Suppressor macrophage (primary cell): ENCODE measurements at regions not wholly inside any gene's neighbourhood (a gene's known extent, or its start where the extent isn't known, plus 50 kb on each side); places are given as distances from the start of the nearest gene placed in this dataset.
"Not testable (repeated sequence)": the region's sequence is repeated elsewhere in the genome, so short reads cannot be mapped to it uniquely, and the experiment has no call there.

Experiments
- DNase-seq, 4 experiments: peaks; one replicate each; pipeline ENCODE4 v3.0.0-alpha.2; 2020 to 2022

DNA sequence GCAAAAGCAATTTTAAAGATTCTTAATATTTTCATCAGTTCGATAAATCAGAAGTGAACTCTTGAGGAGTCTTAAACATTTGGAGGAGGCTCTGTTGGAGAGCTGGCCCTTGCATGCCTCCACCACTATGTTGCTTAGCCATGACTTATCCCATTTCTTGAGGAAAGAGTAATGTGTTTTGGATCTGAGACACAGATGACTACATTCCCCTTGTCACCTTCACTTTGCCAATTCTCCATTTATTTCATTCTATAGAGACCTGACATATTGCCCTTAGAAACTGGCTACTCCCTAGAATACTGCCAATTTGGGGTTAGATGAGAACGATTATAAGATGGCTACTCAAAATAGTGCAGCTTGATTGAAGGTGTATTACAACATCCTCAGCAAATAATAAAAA is 157.4 kb upstream of the TMEM260 start:
- DNase-seq, result no peak

DNA sequence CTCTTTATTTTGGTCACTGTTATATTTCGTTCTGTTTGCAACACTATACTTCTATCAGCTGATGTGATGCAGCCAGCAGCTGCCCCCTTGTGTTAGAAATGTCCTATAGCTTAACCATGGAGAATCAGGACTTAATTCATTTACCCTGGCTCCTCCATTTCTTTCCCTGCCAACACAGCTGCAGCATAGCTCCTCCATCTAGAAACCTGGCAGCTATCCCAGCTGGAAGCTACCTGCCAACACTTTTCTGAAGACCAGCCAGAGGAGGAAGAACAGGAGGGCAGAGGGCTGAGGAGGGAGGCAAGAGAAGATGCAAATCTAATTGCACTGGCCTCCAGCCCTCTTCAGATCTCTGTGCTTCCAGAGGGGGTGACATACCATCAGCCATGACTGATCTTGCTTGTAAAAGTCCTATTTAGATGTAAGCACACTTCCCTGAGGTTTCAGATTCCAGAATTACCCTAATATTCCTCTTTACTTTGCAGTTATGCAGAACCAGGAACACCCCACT is 156.8 kb upstream of the TMEM260 start:
- DNase-seq, result peak; percentile 53 to 78 (median 74)

DNA sequence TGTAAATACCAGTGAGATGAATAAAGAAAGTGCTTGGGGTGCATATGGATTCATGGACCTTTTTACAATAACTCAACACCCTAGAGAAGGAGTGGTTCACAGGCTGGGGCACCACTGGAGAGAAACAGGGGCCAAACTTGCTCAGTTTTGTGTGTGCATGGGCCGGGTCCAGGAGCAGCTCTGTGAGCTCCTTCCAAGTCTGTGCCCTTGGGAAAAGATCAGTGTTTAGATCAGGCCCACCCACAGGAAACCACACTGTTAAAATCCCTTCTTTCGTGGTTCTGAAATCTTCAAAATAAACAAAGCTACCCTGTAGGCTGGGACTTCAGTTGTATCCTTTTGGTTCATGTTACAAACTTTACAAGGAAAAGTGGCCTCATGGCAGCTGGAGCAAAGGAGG is 156.1 kb upstream of the TMEM260 start:
- no peak for DNase-seq

DNA sequence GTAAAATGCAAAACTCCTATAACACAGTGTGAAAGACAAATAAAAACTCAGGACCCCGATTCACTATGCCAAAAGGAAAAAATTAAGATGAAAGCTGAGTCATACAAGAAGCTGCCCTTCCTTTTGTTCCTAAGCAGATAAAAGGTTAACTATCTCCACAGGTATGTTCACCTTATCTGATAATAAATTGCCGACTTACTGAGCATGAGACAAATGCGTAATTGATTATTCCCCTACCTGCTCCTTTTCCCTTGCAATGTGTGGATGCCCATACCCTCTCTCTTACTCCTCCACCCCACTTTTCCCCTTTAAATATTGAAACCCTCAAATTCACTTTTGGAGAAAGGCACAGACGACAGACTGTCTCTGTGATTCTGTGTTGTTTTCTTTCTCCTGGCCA is 148.6 kb upstream of the TMEM260 start:
- DNase-seq, result no peak

DNA sequence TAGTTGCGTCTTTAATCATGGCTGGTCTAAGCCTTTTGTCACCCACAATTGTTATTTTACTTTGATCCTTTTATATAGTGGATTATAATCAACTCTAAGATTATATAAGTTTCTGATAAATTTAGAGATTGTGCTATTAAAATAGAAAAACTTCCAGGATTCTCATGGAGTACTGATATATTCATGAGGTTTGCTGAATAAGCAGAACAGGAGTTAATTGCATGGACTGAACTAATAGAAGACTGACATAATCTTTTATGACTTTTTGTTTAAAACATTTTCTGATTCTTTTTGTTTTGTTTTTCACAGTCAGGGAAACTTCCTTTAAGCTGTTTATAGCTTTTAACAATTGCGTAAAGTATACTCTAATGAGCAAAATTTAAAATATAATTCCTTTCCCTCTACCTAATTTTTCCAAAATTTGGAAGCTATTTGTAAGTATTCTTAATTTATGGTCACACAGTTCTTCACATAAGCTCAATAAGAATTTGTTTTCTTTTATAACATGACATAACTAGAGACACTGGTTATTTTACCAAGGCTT is 129.9 kb upstream of the TMEM260 start:
- no peak for DNase-seq

DNA sequence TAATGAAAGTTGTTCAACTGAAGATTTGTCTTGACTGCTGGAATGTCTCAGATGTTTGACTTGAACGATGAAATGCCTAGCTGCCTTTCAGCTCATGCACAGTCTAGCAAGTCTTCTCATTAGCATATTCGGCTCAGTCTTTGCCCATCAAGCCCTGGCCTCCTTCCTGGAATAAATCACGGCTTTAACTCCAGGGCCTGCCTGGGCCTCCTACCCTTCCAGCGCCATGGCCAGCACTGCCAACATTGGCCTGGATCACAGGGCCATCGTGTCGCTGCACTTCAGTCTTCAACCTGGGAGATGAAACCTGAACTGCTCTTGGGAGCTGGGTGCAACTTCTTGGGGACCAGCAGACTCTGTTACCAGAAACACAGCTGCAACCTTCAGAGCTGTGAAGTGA is 126.7 kb upstream of the TMEM260 start:
- DNase-seq, result no peak

DNA sequence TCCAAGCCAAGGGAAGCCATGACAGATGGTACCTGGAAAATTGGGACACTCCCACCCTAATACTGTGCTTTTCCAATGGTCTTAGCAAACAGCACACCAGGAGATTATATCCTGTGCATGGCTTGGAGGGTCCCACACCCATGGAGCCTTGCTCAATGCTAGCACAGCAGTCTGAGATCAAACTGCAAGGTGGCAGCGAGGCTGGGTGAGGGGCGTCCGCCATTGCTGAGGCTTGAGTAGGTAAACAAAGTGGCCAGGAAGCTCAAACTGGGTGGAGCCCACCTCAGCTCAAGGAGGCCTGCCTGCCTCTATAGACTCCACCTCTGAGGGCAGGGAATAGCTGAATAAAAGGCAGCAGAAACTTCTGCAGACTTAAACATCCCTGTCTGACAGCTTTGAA is 124.9 kb upstream of the TMEM260 start:
- not testable (repeated sequence) for DNase-seq

DNA sequence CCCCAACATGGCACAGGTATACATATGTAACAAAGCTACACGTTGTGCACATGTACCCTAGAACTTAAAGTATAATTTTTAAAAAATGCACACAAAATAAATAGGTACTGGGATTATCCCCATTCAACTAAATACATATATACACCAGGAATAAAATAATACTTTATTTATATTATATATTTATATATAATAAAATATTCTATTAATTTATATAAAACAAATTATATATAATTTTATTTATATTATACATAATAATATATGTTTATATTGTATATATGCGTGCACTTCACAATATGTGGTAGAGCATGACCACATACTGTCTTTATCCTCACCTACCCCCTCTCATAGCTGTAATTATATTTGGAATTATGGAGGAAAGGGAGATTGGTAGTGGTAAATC is 119.1 kb upstream of the TMEM260 start:
- DNase-seq, result no peak

DNA sequence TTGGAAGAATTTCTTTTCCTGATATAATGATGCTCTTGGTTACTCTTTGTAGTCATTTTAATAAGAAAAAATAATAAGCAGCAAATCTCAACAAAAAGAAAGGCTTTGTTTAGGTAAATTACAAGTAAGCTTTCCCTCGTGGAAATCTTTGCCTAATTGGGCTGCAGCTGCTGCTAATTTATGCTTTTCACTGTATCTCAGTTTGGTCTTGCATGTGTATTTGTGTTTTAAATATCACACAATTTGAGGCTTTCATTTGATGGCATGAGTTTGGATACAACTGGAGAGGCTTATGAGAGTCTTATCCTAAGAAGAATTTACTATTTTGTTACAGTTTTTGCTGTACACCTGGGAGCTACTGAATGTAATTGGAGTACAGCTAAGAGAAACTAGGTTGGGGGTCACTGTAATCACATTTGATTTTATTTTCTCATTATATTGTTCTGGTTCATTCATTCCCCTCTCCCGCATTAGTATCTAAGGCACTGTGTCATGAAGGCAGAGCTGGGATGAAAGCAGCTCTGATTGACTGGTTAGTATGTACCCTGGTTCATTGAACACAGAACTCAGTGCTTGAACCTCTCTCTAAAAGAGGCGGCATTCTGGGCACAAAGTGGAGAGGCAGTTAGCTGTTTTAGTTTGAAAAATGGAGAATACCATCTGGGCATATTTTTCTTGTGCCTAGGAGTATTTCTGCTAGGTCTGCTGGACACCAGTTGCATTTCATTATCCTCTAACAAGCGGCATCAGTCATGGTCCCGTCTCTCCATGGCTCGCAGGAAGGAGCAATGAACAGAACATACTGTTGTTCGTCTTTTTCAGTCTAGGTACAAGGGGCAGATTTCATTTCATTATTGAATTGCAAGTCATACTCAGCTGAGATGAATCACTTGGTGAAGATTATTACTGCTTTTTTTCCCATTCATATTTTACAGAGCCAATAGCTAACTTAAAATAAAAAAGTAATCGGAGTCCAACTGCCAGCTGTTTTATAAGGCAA is 118.0 kb upstream of the TMEM260 start:
- no peak for DNase-seq

DNA sequence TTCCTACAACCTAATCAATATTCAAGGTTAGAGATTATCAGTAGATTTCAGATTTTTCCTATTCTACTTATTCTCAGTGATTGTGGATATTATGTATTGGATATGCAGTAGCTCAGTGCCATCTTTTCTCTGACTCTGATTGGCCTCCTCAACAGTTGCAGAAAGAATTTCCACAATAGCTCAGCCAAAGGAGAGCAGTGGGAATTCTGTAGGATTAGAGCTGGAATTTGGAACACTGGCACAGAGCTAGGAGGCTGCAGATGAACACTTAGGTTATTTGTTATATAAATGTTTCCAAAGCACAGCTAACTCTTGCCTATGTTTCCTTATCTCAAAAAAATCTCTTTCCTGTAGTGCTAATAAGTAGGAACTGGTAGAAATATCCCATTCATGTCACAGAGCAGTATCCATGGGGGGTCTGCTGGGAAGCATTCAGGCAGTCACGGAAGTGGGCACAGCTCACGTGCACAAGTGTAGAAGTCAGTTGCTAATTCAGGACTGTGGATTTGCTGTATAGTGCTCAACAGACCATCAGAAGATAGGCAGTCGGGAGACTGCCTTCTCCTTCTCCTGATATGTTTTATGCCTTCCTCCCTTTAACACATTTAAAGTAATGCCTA is 116.2 kb upstream of the TMEM260 start:
- DNase-seq, result no peak

DNA sequence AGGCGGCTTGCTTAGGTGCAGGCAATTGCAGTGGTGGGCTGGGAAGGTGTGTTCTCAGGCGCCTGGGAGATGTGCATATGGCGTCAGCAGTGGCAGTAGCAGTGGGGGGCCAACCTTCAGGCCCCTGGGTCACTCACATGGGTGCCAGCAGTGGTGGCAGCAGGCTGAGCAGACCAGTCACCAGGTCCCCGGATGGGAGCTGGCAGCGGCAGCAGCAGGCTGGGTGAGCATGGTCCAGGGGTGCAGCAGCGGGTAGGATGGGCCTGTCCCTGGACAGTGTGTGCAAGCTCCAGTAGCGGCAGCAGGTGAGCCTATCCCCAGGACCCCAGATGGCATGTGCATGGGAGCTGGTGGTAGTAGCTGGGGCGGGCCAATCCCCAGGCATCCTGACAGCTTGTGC is 108.5 kb upstream of the TMEM260 start:
- DNase-seq, result no peak

DNA sequence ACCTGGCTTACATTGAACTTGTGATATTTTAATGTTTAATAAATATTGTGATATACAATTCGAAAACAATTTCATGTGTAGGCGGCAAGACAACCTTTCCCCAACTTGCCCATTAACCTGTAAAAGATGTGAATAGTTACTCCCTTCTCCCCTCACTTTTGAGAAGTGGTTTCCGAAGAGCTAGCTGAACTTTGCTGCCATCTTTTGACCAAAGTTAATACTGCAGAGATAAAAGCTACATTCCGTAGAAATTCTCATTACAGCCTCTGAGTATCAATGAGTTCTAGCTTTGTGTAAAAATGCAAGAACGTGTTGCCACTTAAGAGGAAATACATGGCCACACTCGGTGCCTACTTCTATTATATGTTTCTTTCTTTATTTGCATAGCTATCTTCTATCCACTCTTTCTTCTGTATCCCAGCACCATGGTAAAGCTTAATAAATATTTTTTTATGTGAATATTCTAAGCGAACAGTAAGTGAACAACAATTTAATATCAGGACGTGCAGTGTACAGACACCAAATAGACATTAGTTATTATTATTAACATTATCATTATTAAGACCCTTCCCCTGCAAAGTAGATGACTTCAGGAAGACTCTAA is 105.1 kb upstream of the TMEM260 start:
- peak; percentile 59 to 75 (median 67) for DNase-seq

DNA sequence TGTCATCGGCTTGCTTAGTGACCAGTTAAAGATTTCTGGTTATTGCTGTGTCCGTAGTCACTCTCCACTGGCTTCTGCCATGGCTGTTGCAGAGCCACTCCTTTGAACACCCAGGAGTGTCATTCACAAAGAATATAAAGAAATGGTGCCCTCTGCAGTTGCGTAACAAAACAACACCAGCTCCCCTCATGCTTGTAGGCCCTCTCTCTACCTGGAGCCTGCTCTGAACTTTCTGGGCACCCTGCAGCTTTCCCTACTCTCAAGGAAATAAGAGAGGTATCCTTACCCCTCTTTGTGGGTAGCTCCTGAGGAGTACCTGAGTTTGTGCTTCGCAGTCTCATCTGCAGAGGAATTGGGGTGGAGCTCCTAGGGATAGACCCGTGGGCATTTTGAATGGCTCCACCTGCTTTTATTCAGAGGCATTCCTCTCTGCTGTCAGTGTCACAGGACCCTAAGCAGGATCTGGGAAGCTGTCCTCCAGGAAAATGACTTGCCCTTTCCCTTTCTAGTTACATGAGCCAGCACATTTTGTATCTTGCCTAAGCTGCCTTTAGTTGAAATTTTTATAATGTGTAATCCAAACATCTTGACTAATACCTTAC is 97.2 kb upstream of the TMEM260 start:
- peak in 1 of 4 experiments; percentile 3 for DNase-seq

DNA sequence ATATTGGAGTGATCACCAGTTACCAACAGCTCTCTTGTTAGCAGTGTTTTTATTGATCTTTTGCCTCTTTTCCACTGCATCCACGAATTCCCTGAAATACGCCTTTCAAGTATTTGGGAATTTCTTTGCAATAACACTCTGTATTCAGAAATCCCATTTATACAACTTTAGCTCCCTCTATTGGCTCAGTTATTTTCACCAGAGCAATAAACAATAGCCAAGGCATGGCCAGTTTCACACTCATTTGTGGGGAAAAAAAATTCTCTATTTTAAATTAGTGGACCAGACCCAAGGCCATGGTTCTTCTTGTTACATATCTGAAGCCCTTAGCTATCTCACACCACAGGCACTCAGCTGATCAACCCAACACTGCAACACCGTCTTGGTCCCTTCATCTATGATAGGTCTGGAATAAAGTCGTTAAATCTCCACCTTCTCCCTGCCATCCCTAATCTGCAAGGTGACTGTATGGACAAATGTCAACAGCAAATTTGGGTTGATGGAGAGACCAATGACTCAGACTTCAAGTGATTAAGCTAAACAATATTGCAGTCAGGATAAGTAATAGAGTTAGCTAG is 92.4 kb upstream of the TMEM260 start:
- peak in 1 of 4 experiments; percentile 19 for DNase-seq

DNA sequence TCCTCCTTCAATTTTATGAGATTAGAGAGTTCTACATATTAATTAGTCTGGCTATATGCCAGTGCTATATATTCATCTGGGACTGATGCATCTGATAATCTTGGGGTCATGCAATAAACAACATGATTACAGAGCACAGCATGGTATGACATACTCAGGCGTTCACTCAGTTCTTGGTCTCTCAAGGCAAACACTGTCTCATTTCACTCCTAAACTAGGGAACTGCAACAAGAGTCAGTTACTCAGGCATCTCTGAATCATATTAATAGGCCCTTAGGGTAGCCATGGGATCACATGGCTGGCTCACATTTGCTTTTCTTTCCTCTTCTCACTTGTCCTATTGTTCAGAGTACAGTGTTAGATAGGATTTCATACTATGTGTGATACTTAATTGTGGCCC is 91.8 kb upstream of the TMEM260 start:
- DNase-seq, result no peak

DNA sequence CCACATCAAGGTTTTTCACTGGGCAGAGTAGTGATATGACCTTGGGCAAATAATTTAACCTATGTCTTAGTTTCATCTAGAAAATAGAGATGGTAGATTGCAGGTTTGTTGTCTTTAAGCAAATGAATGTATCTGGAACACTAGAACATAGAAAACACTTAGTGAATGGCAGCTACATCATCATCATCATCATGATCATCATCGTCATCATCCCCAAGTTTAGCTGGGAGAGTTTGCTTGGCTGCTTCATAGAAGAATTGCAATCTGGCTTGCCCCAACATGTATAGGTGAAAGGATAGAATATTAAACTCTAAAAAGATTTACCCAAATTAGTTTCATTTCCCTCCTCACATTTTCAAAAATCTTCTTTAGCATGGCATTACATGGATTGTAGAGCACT is 91.3 kb upstream of the TMEM260 start:
- no peak for DNase-seq

DNA sequence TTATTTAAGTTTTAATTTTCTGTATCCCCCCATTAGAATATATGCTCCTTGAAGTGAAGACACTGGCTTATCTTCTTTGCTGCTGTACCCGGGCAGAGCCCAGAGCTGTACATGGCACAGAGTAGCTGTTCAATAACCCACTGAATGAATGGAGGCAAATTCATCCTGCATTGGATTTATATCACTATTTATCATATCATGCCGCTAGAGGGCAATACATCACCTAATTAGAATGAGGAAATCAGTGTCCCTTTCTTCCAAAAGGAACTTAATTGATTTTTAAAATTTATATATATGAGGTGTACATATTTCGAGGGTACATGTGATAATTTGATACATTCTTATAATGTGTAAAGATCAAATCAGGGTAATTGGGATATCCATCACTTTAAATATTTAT is 89.2 kb upstream of the TMEM260 start:
- DNase-seq, result peak; percentile 3 to 79 (median 48)

DNA sequence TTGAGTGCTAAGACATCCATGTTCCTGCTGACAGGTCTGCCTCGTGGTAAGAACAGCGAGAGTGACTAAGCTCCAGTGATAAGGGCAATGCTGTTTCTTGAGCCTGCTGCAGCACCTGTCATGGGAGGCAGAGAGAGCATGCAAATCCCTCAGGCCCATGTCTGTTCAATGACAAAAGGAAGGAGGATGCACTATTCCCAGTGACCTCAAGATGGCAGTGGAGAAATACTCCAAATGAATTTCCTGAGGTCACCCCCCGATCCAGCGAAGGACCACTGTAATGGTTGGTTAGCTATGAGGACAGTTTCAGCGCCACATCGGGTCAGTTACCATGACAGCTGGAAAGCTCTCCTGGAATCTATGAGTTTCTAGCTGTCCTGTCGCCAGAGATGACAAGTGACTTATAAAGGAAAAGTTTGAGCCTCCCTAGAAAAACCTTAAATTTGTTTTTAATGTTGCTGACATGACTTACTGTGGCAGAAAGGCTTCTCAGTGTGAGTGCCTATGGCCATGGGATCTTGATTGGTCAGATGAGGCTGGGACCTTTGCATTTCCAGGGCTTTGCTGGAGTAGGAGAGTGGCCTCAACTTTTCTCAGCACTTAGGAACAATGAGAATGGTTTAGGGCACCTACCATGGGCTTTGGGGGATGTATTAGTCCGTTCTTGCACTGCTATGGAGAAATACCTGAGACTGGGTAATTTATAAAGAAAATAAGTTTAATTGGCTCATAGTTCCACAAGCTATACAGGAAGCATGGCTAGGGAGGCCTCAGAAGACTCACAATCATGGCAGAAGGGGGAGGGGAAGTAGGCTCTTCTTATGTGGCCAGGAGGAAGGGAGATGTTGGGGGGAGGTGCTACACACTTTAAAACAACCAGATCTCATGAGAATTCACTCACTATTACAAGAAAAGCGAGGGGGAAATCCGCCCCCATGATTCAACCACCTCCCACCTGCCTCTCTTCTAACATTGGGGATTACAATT is 88.0 kb upstream of the TMEM260 start:
- DNase-seq, result peak; percentile 51 to 61 (median 56)

DNA sequence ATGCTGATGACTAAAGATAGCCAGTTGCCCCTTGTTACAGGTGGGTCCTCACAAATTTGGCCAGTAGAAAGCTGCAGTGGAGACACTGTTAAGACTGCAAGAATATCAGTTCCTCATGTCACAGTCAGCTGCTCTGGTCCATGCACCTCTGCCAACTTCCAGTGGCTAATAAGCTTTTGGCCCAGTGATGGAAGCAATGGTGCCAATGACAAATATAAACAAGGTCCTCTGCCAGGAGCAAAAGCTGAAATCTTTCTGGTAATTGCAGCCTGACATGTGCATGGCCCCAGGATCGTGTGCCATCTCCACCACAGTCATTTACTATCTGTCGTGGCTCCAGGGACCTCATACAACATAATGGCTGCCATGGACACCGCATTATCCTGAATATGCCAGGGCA is 85.4 kb upstream of the TMEM260 start:
- no peak for DNase-seq

DNA sequence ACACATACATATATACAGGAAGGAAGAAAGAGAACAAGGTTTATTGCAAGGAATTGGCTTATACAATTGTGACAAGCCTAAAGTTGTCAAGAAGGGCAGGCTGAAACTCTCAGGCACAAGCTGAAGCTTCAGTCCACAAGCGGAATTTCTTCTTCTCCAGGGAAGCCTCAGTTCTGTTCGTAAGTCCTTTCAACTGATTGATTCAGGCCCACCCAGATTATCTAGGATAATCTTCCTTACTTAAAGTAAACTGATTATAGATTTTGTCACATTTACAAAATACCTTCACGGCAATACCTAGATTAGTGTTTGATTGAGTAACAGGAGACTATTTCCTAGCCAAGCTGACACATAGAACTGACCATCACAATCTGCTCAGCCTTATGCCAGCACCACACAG is 81.5 kb upstream of the TMEM260 start:
- DNase-seq, result no peak
